ENCODE measurements at regions not wholly inside any gene's neighbourhood (a gene's known extent, or its start where the extent isn't known, plus 50 kb on each side); places are given as distances from the start of the nearest gene placed in this dataset.

DNA sequence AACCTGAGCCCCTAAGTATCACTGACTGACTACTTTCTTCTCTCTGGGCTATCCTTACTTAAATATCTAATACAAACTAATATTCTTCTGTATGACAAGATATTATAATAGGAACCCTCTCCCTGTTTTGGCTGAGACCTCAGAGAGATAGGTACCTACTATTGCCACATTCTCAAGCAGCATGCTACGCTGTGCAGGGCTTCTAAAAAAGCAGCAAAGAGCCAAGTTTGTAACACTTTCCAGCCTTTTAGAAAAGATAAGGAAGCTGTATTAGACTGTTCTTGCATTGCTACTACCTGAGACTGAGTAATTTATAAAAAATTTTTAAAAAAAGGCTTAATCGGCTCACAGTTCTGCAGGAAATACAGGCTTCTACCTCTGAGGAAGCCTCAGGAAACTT lies 126.8 kb upstream of the ABI3BP start:
- TF ChIP-seq, protein P1, sequence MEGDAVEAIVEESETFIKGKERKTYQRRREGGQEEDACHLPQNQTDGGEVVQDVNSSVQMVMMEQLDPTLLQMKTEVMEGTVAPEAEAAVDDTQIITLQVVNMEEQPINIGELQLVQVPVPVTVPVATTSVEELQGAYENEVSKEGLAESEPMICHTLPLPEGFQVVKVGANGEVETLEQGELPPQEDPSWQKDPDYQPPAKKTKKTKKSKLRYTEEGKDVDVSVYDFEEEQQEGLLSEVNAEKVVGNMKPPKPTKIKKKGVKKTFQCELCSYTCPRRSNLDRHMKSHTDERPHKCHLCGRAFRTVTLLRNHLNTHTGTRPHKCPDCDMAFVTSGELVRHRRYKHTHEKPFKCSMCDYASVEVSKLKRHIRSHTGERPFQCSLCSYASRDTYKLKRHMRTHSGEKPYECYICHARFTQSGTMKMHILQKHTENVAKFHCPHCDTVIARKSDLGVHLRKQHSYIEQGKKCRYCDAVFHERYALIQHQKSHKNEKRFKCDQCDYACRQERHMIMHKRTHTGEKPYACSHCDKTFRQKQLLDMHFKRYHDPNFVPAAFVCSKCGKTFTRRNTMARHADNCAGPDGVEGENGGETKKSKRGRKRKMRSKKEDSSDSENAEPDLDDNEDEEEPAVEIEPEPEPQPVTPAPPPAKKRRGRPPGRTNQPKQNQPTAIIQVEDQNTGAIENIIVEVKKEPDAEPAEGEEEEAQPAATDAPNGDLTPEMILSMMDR (IDR thresholded peaks at IDR 0.05): no peak
- TF ChIP-seq POLR2AphosphoS5 (IDR thresholded peaks at IDR 0.05) (no peak), EP300 (IDR thresholded peaks at IDR 0.05) (no peak), POLR2A (IDR thresholded peaks at IDR 0.05) (no peak)
